IMR-90 (cell line): ENCODE measurements at regions not wholly inside any gene's neighbourhood (a gene's known extent, or its start where the extent isn't known, plus 50 kb on each side); places are given as distances from the start of the nearest gene placed in this dataset.

ENCODE experiments used
- ATAC-seq: fragments of 200-7000 bp; cut with Tn5 transposase; 2 replicates; pipeline ENCODE4 v1.9.1; 2020; ENCODE audit warnings: low read depth, mild to moderate bottlenecking, moderate library complexity
- BruUV-seq: library from RNA; stranded (reverse); fragments of 400-500 nt; replicated peaks from 2 replicates; lab custom pipeline; 2021; lab: Mats Ljungman, UMichigan
- CTCF ChIA-PET: fragments of 300-600 bp; formaldehyde crosslinking; extraction: SDS; loops from one replicate; lab custom pipeline; 2021; ENCODE audit warnings: antibody characterized with exemption; lab: Yijun Ruan, JAX
- POLR2A ChIA-PET: fragments of 300-600 bp; sonication (Branson Sonifier 250); formaldehyde crosslinking; loops from one replicate; lab custom pipeline; 2022; ENCODE audit warnings: antibody characterized with exemption; ENCODE audit not compliant: unreplicated experiment; lab: Charles Lee
- DNase-seq: peaks from one replicate; pipeline ENCODE4 v3.0.0; 2013
- H2AFZ ChIP-seq: replicated peaks from 2 replicates; pipeline ENCODE3; 2013; ENCODE audit warnings: low read length, mild to moderate bottlenecking; ENCODE audit not compliant: poor library complexity
- H2AK5ac ChIP-seq: 2 replicates; pipeline ENCODE4 v1.6.1; 2013; ENCODE audit warnings: low read depth, low read length, inconsistent platforms
- H2AK9ac ChIP-seq: replicated peaks from 2 replicates; pipeline ENCODE3; 2013; ENCODE audit warnings: mild to moderate bottlenecking, low read depth, low read length, moderate library complexity; ENCODE audit not compliant: poor library complexity
- H2BK120ac ChIP-seq: 2 replicates; pipeline ENCODE4 v1.6.1; 2013; ENCODE audit warnings: low read depth, low read length, inconsistent platforms
- H2BK15ac ChIP-seq: 3 replicates; pipeline ENCODE4 v1.6.1; 2013; ENCODE audit warnings: low read depth, low read length, inconsistent platforms
- H2BK20ac ChIP-seq: 2 replicates; pipeline ENCODE4 v1.6.1; 2013; ENCODE audit warnings: low read depth, mild to moderate bottlenecking, inconsistent platforms, low read length, moderate library complexity
- H2BK5ac ChIP-seq: 2 replicates; pipeline ENCODE4 v1.6.1; 2013; ENCODE audit warnings: mild to moderate bottlenecking, low read depth, low read length, inconsistent platforms; ENCODE audit not compliant: poor library complexity, severe bottlenecking
- H3K14ac ChIP-seq: replicated peaks from 2 replicates; pipeline ENCODE4 v1.6.1; 2013; ENCODE audit warnings: low read depth, low read length, inconsistent platforms
- H3K18ac ChIP-seq: 2 replicates; pipeline ENCODE4 v1.6.1; 2013; ENCODE audit warnings: low read depth, low read length, control low read depth
- H3K23ac ChIP-seq: 2 replicates; pipeline ENCODE4 v1.6.1; 2013; ENCODE audit warnings: low read depth, low read length, inconsistent platforms
- H3K27ac ChIP-seq: 2 replicates; pipeline ENCODE4 v1.5.1; 2013; ENCODE audit warnings: mild to moderate bottlenecking, control low read depth, low read length; ENCODE audit not compliant: insufficient read depth
- H3K27me3 ChIP-seq: 2 replicates; pipeline ENCODE4 v1.6.1; 2013; ENCODE audit warnings: low read length; ENCODE audit not compliant: control insufficient read depth, insufficient read depth
- H3K36me3 ChIP-seq: 2 replicates; pipeline ENCODE4 v1.6.1; 2013; ENCODE audit warnings: low read length, mixed read lengths; ENCODE audit not compliant: control insufficient read depth, insufficient read depth
- H3K4ac ChIP-seq: 2 replicates; pipeline ENCODE4 v1.6.1; 2013; ENCODE audit warnings: low read depth, low read length, inconsistent platforms
- H3K4me1 ChIP-seq: 2 replicates; pipeline ENCODE4 v1.6.1; 2013; ENCODE audit warnings: low read length, mixed read lengths; ENCODE audit not compliant: control insufficient read depth, insufficient read depth
- H3K4me2 ChIP-seq: 2 replicates; pipeline ENCODE4 v1.6.1; 2013; ENCODE audit warnings: low read depth, mild to moderate bottlenecking, control low read depth, low read length, moderate library complexity
- H3K4me3 ChIP-seq: 2 replicates; pipeline ENCODE4 v1.5.1; 2013; ENCODE audit warnings: low read depth, mild to moderate bottlenecking, control low read depth, low read length, moderate library complexity; ENCODE audit not compliant: insufficient read depth
- H3K56ac ChIP-seq: 2 replicates; pipeline ENCODE4 v1.6.1; 2013; ENCODE audit warnings: low read length, inconsistent platforms; ENCODE audit not compliant: insufficient read depth; ENCODE audit errors: extremely low read depth
- H3K79me1 ChIP-seq, 2 experiments: 2 replicates each; pipeline ENCODE4 v1.6.1; 2013; ENCODE audit warnings: low read length in 2 of 2, inconsistent platforms in 1 of 2, low read depth in 1 of 2
- H3K9ac ChIP-seq: 2 replicates; pipeline ENCODE4 v1.6.1; 2013; ENCODE audit warnings: low read depth, low read length, control low read depth
- H3K9me1 ChIP-seq: 2 replicates; pipeline ENCODE4 v1.6.1; 2013; ENCODE audit warnings: low read length, inconsistent platforms; ENCODE audit not compliant: insufficient read depth
- H3K9me3 ChIP-seq: 2 replicates; pipeline ENCODE4 v1.6.1; 2013; ENCODE audit warnings: low read length; ENCODE audit not compliant: control insufficient read depth, insufficient read depth
- H4K20me1 ChIP-seq: 2 replicates; pipeline ENCODE4 v1.6.1; 2013; ENCODE audit warnings: low read length, inconsistent platforms; ENCODE audit not compliant: insufficient read depth
- H4K5ac ChIP-seq: 2 replicates; pipeline ENCODE4 v1.6.1; 2013; ENCODE audit warnings: mild to moderate bottlenecking, low read depth, low read length, control low read depth
- H4K8ac ChIP-seq, 2 experiments: 2 replicates each; pipeline ENCODE4 v1.6.1; 2013; ENCODE audit warnings: low read depth in 2 of 2, low read length in 2 of 2, control low read depth in 1 of 2, inconsistent platforms in 1 of 2
- H4K91ac ChIP-seq: 2 replicates; pipeline ENCODE4 v1.6.1; 2013; ENCODE audit warnings: low read depth, low read length, inconsistent platforms; ENCODE audit not compliant: insufficient read depth
- CEBPB ChIP-seq: IDR thresholded peaks from 2 replicates; pipeline ENCODE4 v1.6.1; 2012; ENCODE audit warnings: low read depth, low read length, improper control_type of control experiment
- CTCF ChIP-seq: conservative IDR thresholded peaks from 2 replicates; pipeline ENCODE4 v1.5.1; 2012; ENCODE audit warnings: mild to moderate bottlenecking, low read depth, low read length, improper control_type of control experiment
- ELK1 ChIP-seq: fragments of 150-350 bp; IDR thresholded peaks from 2 replicates; pipeline ENCODE4 v1.6.1; 2016; ENCODE audit warnings: low read depth, mild to moderate bottlenecking, low read length, moderate library complexity, borderline replicate concordance
- WGBS, 2 experiments: methylation state at CpG; one replicate each; pipeline versions ENCODE4 v1.1.5 to v1.1.7; 2013; ENCODE audit warnings: missing lambda C conversion rate in 2 of 2; ENCODE audit not compliant: insufficient read length in 1 of 2; ENCODE audit errors: extremely low coverage in 2 of 2; 5-methylcytosine and 5-hydroxymethylcytosine counted together
- dilution Hi-C: fragments of 300-500 bp; cut with HindIII; formaldehyde crosslinking; loops from one replicate; pipeline ENCODE4 v1.14.3; 2018; ENCODE audit warnings: low sequenced_read_pairs; ENCODE audit not compliant: unreplicated experiment
- in situ Hi-C: fragments of 300-500 bp; cut with MboI; formaldehyde crosslinking; loops from 3 replicates; pipeline ENCODE4 v1.14.3; 2019; ENCODE audit warnings: low sequenced_read_pairs, inconsistent platforms, mixed read lengths
- intact Hi-C: fragments of 100-400 bp; cut with micrococcal nuclease; formaldehyde crosslinking; loops from 2 replicates; pipeline ENCODE4 v1.10.0; 2022

- in situ Hi-C loops = no loop called here
- Histone ChIP-seq H2BK15ac (no peak overlapping the region), H3K56ac (no peak overlapping the region), H4K5ac (no peak overlapping the region), H3K36me3 (no peaks in the 10 kb centered on the region), H3K9me1 (no peaks in the 10 kb centered on the region), H4K20me1 (no peaks in the 10 kb centered on the region), H2AK9ac (no peak overlapping the region), H3K79me1 (no peaks in the 10 kb centered on the region), H3K4me2 (no peak overlapping the region), H3K9ac (no peak overlapping the region), H3K4ac (no peak overlapping the region), H4K8ac (no peak overlapping the region), H3K9me3 (peaks cover 9% of the 10 kb centered on the region), H2AK5ac (no peak overlapping the region), H2AFZ (no peak overlapping the region), H3K27me3 (no peaks in the 10 kb centered on the region), H2BK5ac (no peak overlapping the region), H3K14ac (no peak overlapping the region), H3K18ac (no peak overlapping the region), H3K27ac (no peak overlapping the region), H3K23ac (no peak overlapping the region), H3K4me1 (no peaks in the 10 kb centered on the region), H2BK120ac (no peak overlapping the region), H3K4me3 (no peak overlapping the region), H2BK20ac (no peak overlapping the region), H4K91ac (no peak overlapping the region)
- ChIA-PET POLR2A (no interaction called here), CTCF (no interaction called here)
- dilution Hi-C loops = no loop called here
- no peak for TF ChIP-seq CEBPB
- no peak for TF ChIP-seq CTCF
- TF ChIP-seq ELK1 = no peak
- WGBS, 2 experiments = 0% methylated on average over 1 of the region's 2 CpGs; no CpG with 5 or more reads in 1 of the 2 experiments
- DNase-seq = no peak
- no peak for ATAC-seq
- intact Hi-C loops = no loop called here
- BruUV-seq = no TSS peak
Observed at GRCh38 chr15:53046153-53046790, 256.1 kb upstream of the ONECUT1 start.
